ENCODE measurements at regions not wholly inside any gene's neighbourhood (a gene's known extent, or its start where the extent isn't known, plus 50 kb on each side); places are given as distances from the start of the nearest gene placed in this dataset.

DNA sequence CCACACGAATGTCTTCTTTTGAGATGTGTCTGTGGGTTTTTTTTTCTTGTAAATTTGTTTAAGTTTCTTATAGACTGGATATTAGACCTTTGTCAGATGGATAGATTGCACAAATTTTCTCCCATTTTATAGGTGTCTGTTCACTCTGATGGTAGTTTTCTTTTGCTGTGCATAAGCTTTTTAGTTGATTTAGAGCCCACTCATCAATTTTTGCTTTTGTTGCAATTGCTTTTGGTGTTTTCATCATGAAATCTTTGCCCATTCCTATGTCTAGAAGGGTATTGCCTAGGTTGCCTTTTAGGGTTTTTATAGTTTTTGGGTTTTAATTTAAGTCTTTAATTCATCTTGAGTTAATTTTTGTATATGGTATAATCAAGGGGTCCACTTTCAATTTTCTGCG, 57.7 kb downstream of the NKX2-2 start:
- Histone ChIP-seq H3K27me3 (ENCODE audit: control insufficient read depth, insufficient read depth, low read length) (no peaks in the 10 kb centered on the region), H3K36me3 (ENCODE audit: control insufficient read depth, insufficient read depth, low read length) (no peaks in the 10 kb centered on the region), H3K4me3 (ENCODE audit: low read depth, low read length) (no peak overlapping the region)
- no peak for DNase-seq (ENCODE audit: low read depth)
- TF ChIP-seq CTCF (IDR thresholded peaks at IDR 0.05; ENCODE audit: insufficient read depth, low read depth, low read length), result no peak
- ChIA-PET CTCF (no interaction called here), POLR2A (no interaction called here)

GRCh38 chr20:21453690-21454089, 56.4 kb upstream of the NKX2-4 start:
- no peak for DNase-seq (ENCODE audit: low read depth)
- Histone ChIP-seq H3K36me3 (ENCODE audit: control insufficient read depth, insufficient read depth, low read length) (no peaks in the 10 kb centered on the region), H3K27me3 (ENCODE audit: control insufficient read depth, insufficient read depth, low read length) (no peaks in the 10 kb centered on the region), H3K4me3 (ENCODE audit: low read depth, low read length) (no peak overlapping the region)
- ChIA-PET POLR2A (no interaction called here), CTCF (interaction anchor here (0.9 kb wide), 1 partner anchor 15 kb away, joined by 3 read pairs; no protein-coding TSS in a partner anchor)
- TF ChIP-seq CTCF (IDR thresholded peaks at IDR 0.05; ENCODE audit: insufficient read depth, low read depth, low read length), result no peak

DNA sequence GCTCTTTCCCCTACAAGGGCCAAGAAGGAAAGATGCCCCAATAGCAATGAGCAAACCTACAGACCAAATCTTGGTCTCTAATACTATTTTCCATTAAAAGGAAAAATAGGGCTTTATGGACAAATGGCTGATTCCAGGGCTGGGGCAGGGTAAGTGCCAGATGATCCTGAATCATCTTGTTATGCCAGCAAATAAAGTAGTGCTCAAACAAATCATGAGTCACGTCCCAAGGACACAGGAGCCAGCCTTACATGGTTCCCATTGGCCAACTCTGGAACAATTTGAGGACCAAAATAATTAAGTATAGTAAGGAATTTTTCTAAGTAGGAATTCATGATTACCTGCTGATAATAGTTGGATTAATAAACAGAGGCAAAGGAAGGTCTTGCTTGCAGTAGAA, 53.2 kb upstream of the NKX2-4 start:
- ChIA-PET CTCF (no interaction called here), POLR2A (no interaction called here)
- Histone ChIP-seq H3K27me3 (ENCODE audit: control insufficient read depth, insufficient read depth, low read length) (no peaks in the 10 kb centered on the region), H3K4me3 (ENCODE audit: low read depth, low read length) (no peak overlapping the region), H3K36me3 (ENCODE audit: control insufficient read depth, insufficient read depth, low read length) (no peaks in the 10 kb centered on the region)
- DNase-seq (ENCODE audit: low read depth), result no peak
- no peak for TF ChIP-seq CTCF (IDR thresholded peaks at IDR 0.05; ENCODE audit: insufficient read depth, low read depth, low read length)
